A673 (cell line): ENCODE measurements at regions not wholly inside any gene's neighbourhood (a gene's known extent, or its start where the extent isn't known, plus 50 kb on each side); places are given as distances from the start of the nearest gene placed in this dataset.

Source experiments
- CTCF ChIP-seq: fragments of 300-800, 200-600 bp; sonication (generic); conservative IDR thresholded peaks from 2 replicates; pipeline ENCODE4 v1.5.1; 2017; ENCODE audit warnings: low read depth, mild to moderate bottlenecking, antibody characterized with exemption, low read length, moderate library complexity, mixed read lengths
- EZH2 ChIP-seq: fragments of 200-600 bp; sonication (generic); IDR thresholded peaks from 2 replicates; pipeline ENCODE4 v1.6.1; 2017; ENCODE audit warnings: borderline replicate concordance, low read depth, mild to moderate bottlenecking, mixed read lengths, antibody characterized with exemption, low read length; ENCODE audit not compliant: poor library complexity, severe bottlenecking

- no peak for TF ChIP-seq CTCF
- TF ChIP-seq EZH2 = no peak
Measured at GRCh38 chr20:39813190-39813829, 851.2 kb downstream of the DHX35 start.
